PFSK-1 (cell line): ENCODE measurements at regions not wholly inside any gene's neighbourhood (a gene's known extent, or its start where the extent isn't known, plus 50 kb on each side); places are given as distances from the start of the nearest gene placed in this dataset.

Experiments
- FOXP2 ChIP-seq: optimal IDR thresholded peaks from 2 replicates; pipeline ENCODE3; 2011; ENCODE audit warnings: borderline replicate concordance, control low read depth, inconsistent platforms; ENCODE audit not compliant: insufficient read depth; ENCODE audit errors: extremely low read length, extremely low read depth
- POLR2AphosphoS5 ChIP-seq: IDR thresholded peaks from 2 replicates; pipeline ENCODE4 v1.6.1; 2012; ENCODE audit warnings: low read depth, mild to moderate bottlenecking, control low read depth, low read length, moderate library complexity
- SIN3A ChIP-seq: IDR thresholded peaks from 2 replicates; pipeline ENCODE4 v1.6.1; 2012; ENCODE audit warnings: mild to moderate bottlenecking, low read length, moderate library complexity, borderline replicate concordance; ENCODE audit not compliant: insufficient read depth
- TAF1 ChIP-seq: IDR thresholded peaks from 2 replicates; pipeline ENCODE4 v1.6.1; 2012; ENCODE audit warnings: low read length, control low read depth, borderline replicate concordance; ENCODE audit not compliant: insufficient read depth
- TF ChIP-seq, protein P1 (sequence below), 2 experiments: IDR thresholded peaks; 2 replicates each; pipeline versions ENCODE4 v1.6.1 to v1.8.0; 2011 to 2012; ENCODE audit warnings: low read depth in 2 of 2, low read length in 2 of 2, control low read depth in 1 of 2, inconsistent platforms in 1 of 2, mild to moderate bottlenecking in 1 of 2, moderate library complexity in 1 of 2; ENCODE audit not compliant: insufficient read depth in 1 of 2

DNA sequence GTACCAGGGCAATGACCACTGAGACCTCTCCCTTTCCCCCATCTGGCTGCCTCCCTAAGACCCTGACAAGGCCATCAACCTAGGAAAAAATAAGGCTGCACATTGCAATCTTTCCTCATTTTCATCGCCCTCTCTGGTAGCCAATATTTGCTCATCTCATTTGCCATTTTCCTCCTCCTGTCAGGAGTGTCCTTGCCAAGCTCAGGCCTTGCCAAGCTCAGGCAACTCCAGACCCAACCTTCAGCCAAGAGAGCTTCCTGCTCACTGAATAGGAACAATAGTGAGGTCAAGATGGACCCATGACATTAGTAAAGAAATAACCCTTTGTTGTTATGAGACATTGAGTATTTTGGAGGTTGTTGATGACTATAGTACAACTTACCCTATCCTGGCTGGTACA, 380.3 kb downstream of the RSL24D1 start:
- TF ChIP-seq, protein P1, sequence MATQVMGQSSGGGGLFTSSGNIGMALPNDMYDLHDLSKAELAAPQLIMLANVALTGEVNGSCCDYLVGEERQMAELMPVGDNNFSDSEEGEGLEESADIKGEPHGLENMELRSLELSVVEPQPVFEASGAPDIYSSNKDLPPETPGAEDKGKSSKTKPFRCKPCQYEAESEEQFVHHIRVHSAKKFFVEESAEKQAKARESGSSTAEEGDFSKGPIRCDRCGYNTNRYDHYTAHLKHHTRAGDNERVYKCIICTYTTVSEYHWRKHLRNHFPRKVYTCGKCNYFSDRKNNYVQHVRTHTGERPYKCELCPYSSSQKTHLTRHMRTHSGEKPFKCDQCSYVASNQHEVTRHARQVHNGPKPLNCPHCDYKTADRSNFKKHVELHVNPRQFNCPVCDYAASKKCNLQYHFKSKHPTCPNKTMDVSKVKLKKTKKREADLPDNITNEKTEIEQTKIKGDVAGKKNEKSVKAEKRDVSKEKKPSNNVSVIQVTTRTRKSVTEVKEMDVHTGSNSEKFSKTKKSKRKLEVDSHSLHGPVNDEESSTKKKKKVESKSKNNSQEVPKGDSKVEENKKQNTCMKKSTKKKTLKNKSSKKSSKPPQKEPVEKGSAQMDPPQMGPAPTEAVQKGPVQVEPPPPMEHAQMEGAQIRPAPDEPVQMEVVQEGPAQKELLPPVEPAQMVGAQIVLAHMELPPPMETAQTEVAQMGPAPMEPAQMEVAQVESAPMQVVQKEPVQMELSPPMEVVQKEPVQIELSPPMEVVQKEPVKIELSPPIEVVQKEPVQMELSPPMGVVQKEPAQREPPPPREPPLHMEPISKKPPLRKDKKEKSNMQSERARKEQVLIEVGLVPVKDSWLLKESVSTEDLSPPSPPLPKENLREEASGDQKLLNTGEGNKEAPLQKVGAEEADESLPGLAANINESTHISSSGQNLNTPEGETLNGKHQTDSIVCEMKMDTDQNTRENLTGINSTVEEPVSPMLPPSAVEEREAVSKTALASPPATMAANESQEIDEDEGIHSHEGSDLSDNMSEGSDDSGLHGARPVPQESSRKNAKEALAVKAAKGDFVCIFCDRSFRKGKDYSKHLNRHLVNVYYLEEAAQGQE (IDR thresholded peaks at IDR 0.05; ENCODE audit: insufficient read depth in 1 of 2, low read depth in 2 of 2, low read length in 2 of 2) = no peak
- TF ChIP-seq FOXP2 (no peak), POLR2AphosphoS5 (no peak), SIN3A (no peak), TAF1 (no peak)
